Ishikawa (cell line): ENCODE measurements at regions not wholly inside any gene's neighbourhood (a gene's known extent, or its start where the extent isn't known, plus 50 kb on each side); places are given as distances from the start of the nearest gene placed in this dataset.

Source experiments
- CEBPB ChIP-seq: IDR thresholded peaks from 2 replicates; pipeline ENCODE4 v1.6.1; 2012
- CREB1 ChIP-seq: IDR thresholded peaks from 2 replicates; pipeline ENCODE4 v1.6.1; 2012; ENCODE audit warnings: low read depth
- EGR1 ChIP-seq: IDR thresholded peaks from 2 replicates; pipeline ENCODE4 v1.6.1; 2012
- EP300 ChIP-seq: IDR thresholded peaks from 2 replicates; pipeline ENCODE4 v1.6.1; 2012; ENCODE audit warnings: borderline replicate concordance
- FOXM1 ChIP-seq: IDR thresholded peaks from 2 replicates; pipeline ENCODE4 v1.6.1; 2012; ENCODE audit warnings: low read depth, borderline replicate concordance
- MAX ChIP-seq: IDR thresholded peaks from 2 replicates; pipeline ENCODE4 v1.6.1; 2012
- NFIC ChIP-seq: IDR thresholded peaks from 2 replicates; pipeline ENCODE4 v1.6.1; 2012
- RAD21 ChIP-seq: IDR thresholded peaks from 2 replicates; pipeline ENCODE4 v1.6.1; 2012; ENCODE audit warnings: low read depth
- REST ChIP-seq: IDR thresholded peaks from 2 replicates; pipeline ENCODE4 v1.6.1; 2012; ENCODE audit warnings: low read depth, mild to moderate bottlenecking
- TAF1 ChIP-seq: IDR thresholded peaks from 2 replicates; pipeline ENCODE4 v1.6.1; 2012; ENCODE audit warnings: low read depth, mild to moderate bottlenecking
- TCF12 ChIP-seq: IDR thresholded peaks from 2 replicates; pipeline ENCODE4 v1.6.1; 2012; ENCODE audit warnings: low read depth
- TEAD4 ChIP-seq: IDR thresholded peaks from 2 replicates; pipeline ENCODE4 v1.6.1; 2012
- USF1 ChIP-seq: IDR thresholded peaks from 2 replicates; pipeline ENCODE4 v1.6.1; 2012
- YY1 ChIP-seq: IDR thresholded peaks from 2 replicates; pipeline ENCODE4 v1.6.1; 2012; ENCODE audit warnings: low read depth
- ZBTB7A ChIP-seq: IDR thresholded peaks from 2 replicates; pipeline ENCODE4 v1.6.1; 2012; ENCODE audit warnings: low read depth

GRCh38 chr5:174396541-174396940, 327.8 kb upstream of the MSX2 start:
- no peak for TF ChIP-seq REST
- TF ChIP-seq TEAD4, result no peak
- TF ChIP-seq FOXM1, result no peak
- TF ChIP-seq NFIC, result no peak
- TF ChIP-seq CREB1, result no peak

- TF ChIP-seq CREB1 (no peak), MAX (no peak), CEBPB (no peak), ZBTB7A (no peak), YY1 (no peak), USF1 (no peak), RAD21 (no peak), TAF1 (no peak), TEAD4 (no peak), FOXM1 (no peak), EP300 (no peak), NFIC (no peak), REST (no peak), EGR1 (no peak), TCF12 (no peak)
These were observed 327.2 kb upstream of the MSX2 start for GRCh38 chr5:174397206-174397605.

GRCh38 chr5:174398171-174398570, 326.2 kb upstream of the MSX2 start:
- TF ChIP-seq EP300 (no peak), MAX (no peak), ZBTB7A (no peak)

- TF ChIP-seq CEBPB, result no peak
- TF ChIP-seq YY1, result no peak
- TF ChIP-seq CREB1, result no peak
- TF ChIP-seq TAF1, result no peak
These were observed 325.0 kb upstream of the MSX2 start for GRCh38 chr5:174399411-174399810.

GRCh38 chr5:174400461-174400860, 323.9 kb upstream of the MSX2 start:
- TF ChIP-seq TAF1 (no peak), ZBTB7A (no peak), RAD21 (no peak), TCF12 (no peak), TEAD4 (no peak), MAX (no peak), USF1 (no peak)

GRCh38 chr5:174401793-174402192, 322.6 kb upstream of the MSX2 start:
- no peak for TF ChIP-seq CEBPB
- no peak for TF ChIP-seq NFIC
- TF ChIP-seq TAF1, result no peak
- TF ChIP-seq YY1, result no peak
- TF ChIP-seq USF1, result no peak
- TF ChIP-seq CREB1, result no peak
- no peak for TF ChIP-seq FOXM1
- no peak for TF ChIP-seq REST
- no peak for TF ChIP-seq MAX
- no peak for TF ChIP-seq RAD21
- no peak for TF ChIP-seq TEAD4
- no peak for TF ChIP-seq ZBTB7A
- TF ChIP-seq TCF12, result no peak
- TF ChIP-seq EP300, result no peak
